Gastroesophageal sphincter (tissue), 4 donors: ENCODE measurements at regions not wholly inside any gene's neighbourhood (a gene's known extent, or its start where the extent isn't known, plus 50 kb on each side); places are given as distances from the start of the nearest gene placed in this dataset.

ENCODE experiments used
- ATAC-seq: fragments of 150-250 bp; one replicate; pipeline ENCODE4 v1.9.1; 2016; ENCODE audit warnings: mild to moderate bottlenecking, moderate library complexity
- H3K27ac ChIP-seq, 4 donors: fragments of 200-600 bp; sonication (generic) in 3 of 4; 1 replicate in 3 of 4; 2 replicates in 1 of 4; pipeline ENCODE4 v1.5.1; 2016 to 2019
- H3K27me3 ChIP-seq: fragments of 200-600 bp; sonication (generic); one replicate; pipeline ENCODE4 v1.5.1; 2019
- H3K36me3 ChIP-seq, 2 donors: fragments of 200-600 bp; sonication (generic); one replicate each; pipeline ENCODE4 v1.5.1; 2019; ENCODE audit warnings: control low read depth in 1 of 2
- H3K4me1 ChIP-seq, 3 donors: fragments of 200-600 bp; sonication (generic); 1 replicate in 2 of 3; 2 replicates in 1 of 3; pipeline ENCODE4 v1.5.1; 2016 to 2019; ENCODE audit warnings: control low read depth in 2 of 3
- H3K4me3 ChIP-seq, 2 donors: fragments of 200-600 bp; sonication (generic); one replicate each; pipeline ENCODE4 v1.5.1; 2019; ENCODE audit warnings: mild to moderate bottlenecking in 1 of 2, moderate library complexity in 1 of 2
- H3K9me3 ChIP-seq, 3 donors: fragments of 200-600 bp; sonication (generic); one replicate each; pipeline ENCODE4 v1.5.1; 2017 to 2019; ENCODE audit warnings: control low read depth in 2 of 3
- CTCF ChIP-seq, 4 experiments: fragments of 200-600 bp in 2 of 4; fragments of 450-650 bp in 2 of 4; sonication (generic) in 1 of 4; IDR thresholded peaks; one replicate each; pipeline ENCODE4 v1.5.1; 2017 to 2019; ENCODE audit warnings: antibody characterized with exemption in 4 of 4, mild to moderate bottlenecking in 2 of 4, moderate library complexity in 2 of 4
- EP300 ChIP-seq: sonication (generic); formaldehyde crosslinking; IDR thresholded peaks from one replicate; pipeline ENCODE4 v1.6.1; 2017; ENCODE audit warnings: antibody characterized with exemption, mild to moderate bottlenecking
- POLR2A ChIP-seq, 2 donors: fragments of 450-650 bp; IDR thresholded peaks; one replicate each; pipeline ENCODE4 v1.6.1; 2017; ENCODE audit warnings: antibody characterized with exemption in 2 of 2, mild to moderate bottlenecking in 2 of 2, moderate library complexity in 1 of 2
- POLR2AphosphoS5 ChIP-seq: sonication (generic); formaldehyde crosslinking; IDR thresholded peaks from one replicate; pipeline ENCODE4 v1.6.1; 2017; ENCODE audit warnings: antibody characterized with exemption
- WGBS, 2 donors: methylation state at CpG; one replicate each; pipeline ENCODE4 v1.1.5; 2018; ENCODE audit warnings: low coverage in 1 of 2; 5-methylcytosine and 5-hydroxymethylcytosine counted together

GRCh38 chr12:118714051-118714460 lies 267.3 kb upstream of the SRRM4 start:
- H3K27ac ChIP-seq, result no peak overlapping the region
- no peaks in the 10 kb centered on the region for H3K4me1 ChIP-seq
- no peaks in the 10 kb centered on the region for H3K36me3 ChIP-seq
- no peak for ATAC-seq
- WGBS, 2 donors, result 8 to 28% methylated on average over 5 of the region's 5 CpGs
- no peaks in the 10 kb centered on the region for H3K27me3 ChIP-seq
- no peak for TF ChIP-seq CTCF (IDR thresholded peaks at IDR 0.05)
- no peak for TF ChIP-seq POLR2AphosphoS5
- no peak for TF ChIP-seq EP300
- no peak overlapping the region for H3K4me3 ChIP-seq
- H3K9me3 ChIP-seq, result no peaks in the 10 kb centered on the region

GRCh38 chr12:118714500-118714899 lies 266.8 kb upstream of the SRRM4 start:
- no peak overlapping the region for H3K4me3 ChIP-seq
- no peaks in the 10 kb centered on the region for H3K4me1 ChIP-seq
- TF ChIP-seq EP300, result no peak
- TF ChIP-seq POLR2AphosphoS5, result no peak
- TF ChIP-seq POLR2A (IDR thresholded peaks at IDR 0.05), result no peak
- no peak for TF ChIP-seq CTCF (IDR thresholded peaks at IDR 0.05)
- H3K27me3 ChIP-seq, result no peaks in the 10 kb centered on the region
- no peaks in the 10 kb centered on the region for H3K9me3 ChIP-seq
- no peak for ATAC-seq
- H3K36me3 ChIP-seq, result no peaks in the 10 kb centered on the region
- 35 to 37% methylated on average over 3 to 4 of the region's 4 CpGs for WGBS, 2 donors
- H3K27ac ChIP-seq, result no peak overlapping the region

DNA sequence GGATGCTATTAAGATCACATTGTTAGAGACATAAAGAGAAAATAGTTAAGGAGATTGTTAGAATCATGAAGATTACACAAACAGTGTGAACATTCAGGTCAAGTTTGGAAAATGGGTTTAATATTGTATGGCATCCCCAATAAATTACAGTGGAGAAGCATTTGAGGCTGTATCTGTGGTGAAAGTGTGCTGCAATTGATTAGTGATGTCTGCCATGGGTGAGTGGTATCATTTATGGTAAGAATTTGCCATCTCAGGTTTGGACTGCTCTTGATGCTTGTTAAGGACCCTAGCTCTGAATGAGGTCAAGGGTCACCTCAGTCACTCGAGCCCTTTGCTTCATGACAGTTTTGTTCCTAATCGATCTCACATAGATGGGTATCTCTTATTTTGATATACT lies 265.7 kb upstream of the SRRM4 start:
- Histone ChIP-seq H3K27me3 (no peaks in the 10 kb centered on the region), H3K36me3 (no peaks in the 10 kb centered on the region), H3K27ac (no peak overlapping the region), H3K4me1 (no peaks in the 10 kb centered on the region), H3K4me3 (no peak overlapping the region), H3K9me3 (no peaks in the 10 kb centered on the region)
- no peak for ATAC-seq
- 77 to 80% methylated on average over 2 of the region's 2 CpGs for WGBS, 2 donors
- TF ChIP-seq POLR2AphosphoS5 (no peak), CTCF (IDR thresholded peaks at IDR 0.05) (no peak), POLR2A (IDR thresholded peaks at IDR 0.05) (no peak)

GRCh38 chr12:118727196-118727978 lies 254.0 kb upstream of the SRRM4 start:
- Histone ChIP-seq H3K27ac (no peak overlapping the region), H3K4me3 (no peak overlapping the region), H3K36me3 (no peaks in the 10 kb centered on the region), H3K27me3 (no peaks in the 10 kb centered on the region), H3K4me1 (no peaks in the 10 kb centered on the region), H3K9me3 (peaks cover 0 to 9% (median 0%) of the 10 kb centered on the region in 3 donors)
- ATAC-seq, result no peak
- TF ChIP-seq EP300 (no peak), CTCF (IDR thresholded peaks at IDR 0.05) (no peak), POLR2AphosphoS5 (no peak), POLR2A (IDR thresholded peaks at IDR 0.05) (no peak)
- whole genome bisulfite sequencing, 2 donors, result 75 to 78% methylated on average over 9 of the region's 11 CpGs

DNA sequence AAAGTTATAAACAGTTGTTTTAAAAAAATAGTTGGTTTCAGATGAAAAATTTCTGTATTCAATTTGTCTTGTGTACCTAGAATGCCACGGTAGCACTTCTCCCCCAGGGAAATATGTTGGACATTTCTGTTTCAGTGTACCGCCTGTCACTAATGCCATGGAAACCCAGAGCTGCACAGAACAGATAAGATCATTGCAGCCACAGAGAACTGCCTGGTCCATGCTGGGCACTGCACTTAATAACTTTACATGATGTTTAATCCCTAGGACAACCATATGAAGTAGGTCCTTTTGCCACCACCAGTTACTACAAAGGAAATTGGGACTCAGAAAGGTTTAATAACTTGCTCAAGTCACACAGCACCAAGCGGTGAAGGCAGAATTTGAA lies 253.4 kb upstream of the SRRM4 start:
- ATAC-seq, result no peak
- Histone ChIP-seq H3K4me3 (no peak overlapping the region), H3K36me3 (no peaks in the 10 kb centered on the region), H3K4me1 (no peaks in the 10 kb centered on the region), H3K27ac (no peak overlapping the region), H3K9me3 (peaks cover 0 to 9% (median 0%) of the 10 kb centered on the region in 3 donors), H3K27me3 (no peaks in the 10 kb centered on the region)
- 58 to 78% methylated on average over 2 to 3 of the region's 3 CpGs for WGBS, 2 donors
- TF ChIP-seq POLR2AphosphoS5 (no peak), POLR2A (IDR thresholded peaks at IDR 0.05) (no peak), CTCF (IDR thresholded peaks at IDR 0.05) (no peak), EP300 (no peak)
